Ovary (tissue), 3 donors: ENCODE measurements at regions not wholly inside any gene's neighbourhood (a gene's known extent, or its start where the extent isn't known, plus 50 kb on each side); places are given as distances from the start of the nearest gene placed in this dataset.

ENCODE experiments used
- CTCF ChIP-seq, 3 donors: fragments of 450-650 bp in 2 of 3; fragments of 200-600 bp in 1 of 3; IDR thresholded peaks; one replicate each; pipeline versions ENCODE4 v1.5.1 to v1.8.0; 2016 to 2022; ENCODE audit warnings: antibody characterized with exemption in 3 of 3, mild to moderate bottlenecking in 1 of 3
- EP300 ChIP-seq: sonication (generic); formaldehyde crosslinking; IDR thresholded peaks from one replicate; pipeline ENCODE4 v1.6.1; 2017; ENCODE audit warnings: antibody characterized with exemption
- POLR2A ChIP-seq: fragments of 450-650 bp; IDR thresholded peaks from one replicate; pipeline ENCODE4 v1.6.1; 2017; ENCODE audit warnings: antibody characterized with exemption, mild to moderate bottlenecking, moderate library complexity
- donor health status: DM: no; HTN: no; CAD: no.

DNA sequence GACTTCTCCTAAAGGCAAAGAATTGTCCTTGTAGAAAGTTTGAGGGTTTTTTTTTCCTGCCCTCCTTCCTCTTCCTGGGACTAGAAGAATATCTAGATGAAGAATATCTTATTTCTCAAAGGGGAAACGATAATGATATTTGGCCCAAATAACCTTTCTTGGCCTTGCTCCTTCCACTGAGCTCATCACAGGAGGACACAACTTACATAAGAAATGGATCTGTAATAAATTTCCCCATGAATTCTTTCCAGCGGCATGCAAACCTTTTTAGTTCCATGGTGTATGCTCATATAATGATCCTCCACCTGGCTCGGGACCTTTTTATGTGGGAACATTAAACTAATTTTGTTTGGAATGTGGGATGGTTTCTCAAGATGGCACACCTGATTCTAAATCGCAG, 304.4 kb downstream of the DMRT2 start:
- TF ChIP-seq CTCF (IDR thresholded peaks at IDR 0.05) (no peak), EP300 (no peak), POLR2A (no peak)
